WTC11 (cell line): ENCODE measurements at regions not wholly inside any gene's neighbourhood (a gene's known extent, or its start where the extent isn't known, plus 50 kb on each side); places are given as distances from the start of the nearest gene placed in this dataset.

Experiments used
- ATF3 ChIP-seq: sonication (generic); formaldehyde crosslinking; conservative IDR thresholded peaks from 2 replicates; pipeline ENCODE4 v1.8.1; 2022; ENCODE audit warnings: mild to moderate bottlenecking, missing genetic modification reagents
- CREB1 ChIP-seq: sonication (generic); formaldehyde crosslinking; IDR thresholded peaks from 2 replicates; pipeline ENCODE4 v1.8.0; 2023; ENCODE audit warnings: mild to moderate bottlenecking, missing genetic modification reagents
- CREM ChIP-seq: sonication (generic); formaldehyde crosslinking; IDR thresholded peaks from 2 replicates; pipeline ENCODE4 v1.8.1; 2022; ENCODE audit warnings: mild to moderate bottlenecking, missing genetic modification reagents, moderate library complexity
- CTCF ChIP-seq: fragments of 200-600 bp; IDR thresholded peaks from 2 replicates; pipeline ENCODE4 v1.8.0; 2022; ENCODE audit warnings: antibody characterized with exemption
- ESRRA ChIP-seq: sonication (generic); formaldehyde crosslinking; IDR thresholded peaks from 2 replicates; pipeline ENCODE4 v1.8.1; 2022; ENCODE audit warnings: mild to moderate bottlenecking, missing genetic modification reagents, borderline replicate concordance
- IRF2 ChIP-seq: sonication (generic); formaldehyde crosslinking; IDR thresholded peaks from 2 replicates; pipeline ENCODE4 v1.8.0; 2022; ENCODE audit warnings: low read depth, missing genetic modification reagents, borderline replicate concordance
- KAT7 ChIP-seq: sonication (generic); formaldehyde crosslinking; IDR thresholded peaks from 2 replicates; pipeline ENCODE4 v1.8.1; 2023; ENCODE audit warnings: missing genetic modification reagents, mild to moderate bottlenecking, borderline replicate concordance
- MAX ChIP-seq: sonication (generic); formaldehyde crosslinking; IDR thresholded peaks from 2 replicates; pipeline ENCODE4 v1.8.0; 2022; ENCODE audit warnings: mild to moderate bottlenecking, missing genetic modification reagents
- OVOL2 ChIP-seq: fragments of 250-450 bp; sonication (Bioruptor Pico); IDR thresholded peaks from 2 replicates; pipeline ENCODE4 v1.9.0; 2021; ENCODE audit warnings: mild to moderate bottlenecking, borderline replicate concordance
- SP1 ChIP-seq: sonication (generic); formaldehyde crosslinking; conservative IDR thresholded peaks from 2 replicates; pipeline ENCODE4 v1.8.1; 2022; ENCODE audit warnings: missing genetic modification reagents
- USF1 ChIP-seq: sonication (generic); formaldehyde crosslinking; IDR thresholded peaks from 2 replicates; pipeline ENCODE4 v1.8.0; 2022; ENCODE audit warnings: mild to moderate bottlenecking, missing genetic modification reagents
- USF2 ChIP-seq: sonication (generic); formaldehyde crosslinking; IDR thresholded peaks from 2 replicates; pipeline ENCODE4 v1.8.1; 2023; ENCODE audit warnings: mild to moderate bottlenecking, missing genetic modification reagents, moderate library complexity

GRCh38 chr14:105919458-105920150 is 393.2 kb downstream of the TMEM121 start:
- TF ChIP-seq CTCF (no peak), KAT7 (no peak), ATF3 (CRISPR knock-in tag) (no peak), CREB1 (CRISPR knock-in tag) (no peak), OVOL2 (no peak), USF1 (no peak), CREM (CRISPR knock-in tag) (no peak), ESRRA (CRISPR knock-in tag) (no peak), SP1 (CRISPR knock-in tag) (no peak), MAX (CRISPR knock-in tag) (no peak), USF2 (CRISPR knock-in tag) (no peak), IRF2 (CRISPR knock-in tag) (no peak)
